Bone marrow (tissue), 2 donors: ENCODE measurements at regions not wholly inside any gene's neighbourhood (a gene's known extent, or its start where the extent isn't known, plus 50 kb on each side); places are given as distances from the start of the nearest gene placed in this dataset.

ENCODE experiments used
- DNase-seq, 2 donors: peaks; one replicate each; lab custom pipeline; 2025; lab: John Stamatoyannopoulos, UW

- no peak for DNase-seq
These were observed 267.1 kb downstream of the ADGB start for GRCh38 chr6:146865756-146866379.

- DNase-seq, result no peak
These were observed 268.1 kb downstream of the ADGB start for GRCh38 chr6:146866731-146867414.

GRCh38 chr6:146868671-146869209, 270.0 kb downstream of the ADGB start:
- DNase-seq, result no peak

GRCh38 chr6:146870760-146871159, 272.0 kb downstream of the ADGB start:
- no peak for DNase-seq

- no peak for DNase-seq
These were observed 273.0 kb downstream of the ADGB start for GRCh38 chr6:146871611-146872425.

- DNase-seq, result no peak
These were observed 273.6 kb downstream of the ADGB start for GRCh38 chr6:146872426-146872785.

- no peak for DNase-seq
These were observed 275.7 kb downstream of the ADGB start for GRCh38 chr6:146874278-146875018.

GRCh38 chr6:146875927-146876270, 277.1 kb downstream of the ADGB start:
- no peak for DNase-seq

GRCh38 chr6:146876271-146877151, 277.7 kb downstream of the ADGB start:
- DNase-seq, result peak; percentile 17 to 83

GRCh38 chr6:146878168-146878951, 279.6 kb downstream of the ADGB start:
- DNase-seq, result no peak

GRCh38 chr6:146878952-146879340, 280.2 kb downstream of the ADGB start:
- DNase-seq, result no peak

- no peak for DNase-seq
These were observed 280.8 kb downstream of the ADGB start for GRCh38 chr6:146879406-146880117.

- DNase-seq, result no peak
These were observed 282.7 kb downstream of the ADGB start for GRCh38 chr6:146881228-146882181.

- DNase-seq, result no peak
These were observed 285.1 kb downstream of the ADGB start for GRCh38 chr6:146883640-146884531.

- DNase-seq, result no peak
These were observed 286.0 kb downstream of the ADGB start for GRCh38 chr6:146884728-146885127.

GRCh38 chr6:146885708-146886457, 287.1 kb downstream of the ADGB start:
- DNase-seq, result no peak
